A549 (cell line): ENCODE measurements at regions not wholly inside any gene's neighbourhood (a gene's known extent, or its start where the extent isn't known, plus 50 kb on each side); places are given as distances from the start of the nearest gene placed in this dataset.

Experiments used
- ATAC-seq, 2 experiments: fragments of 200-7000 bp in 1 of 2; fragments of >200 bp in 1 of 2; cut with Nextera tagmentation in 1 of 2; cut with Tn5 transposase in 1 of 2; 3 replicates each; pipeline versions ENCODE4 v1.8.0 to v1.9.1; 2018 to 2020; ENCODE audit warnings: mild to moderate bottlenecking in 1 of 2, moderate library complexity in 1 of 2
- CTCF ChIA-PET: fragments of 300-600 bp; sonication (Branson Sonifier 250); formaldehyde crosslinking; extraction: SDS; loops from one replicate; lab custom pipeline; 2021; ENCODE audit warnings: antibody characterized with exemption, inconsistent platforms; lab: Yijun Ruan, JAX
- POLR2A ChIA-PET: fragments of 350-600 bp; formaldehyde crosslinking; extraction: SDS; loops from one replicate; lab custom pipeline; 2021; ENCODE audit warnings: antibody characterized with exemption, inconsistent platforms; lab: Yijun Ruan, JAX
- DNase-seq, 2 experiments: peaks; one replicate each; pipeline versions ENCODE4 v3.0.0 to v3.0.0-alpha.2; 2011 to 2016; ENCODE audit warnings: low read depth in 1 of 2, low spot score in 1 of 2
- FAIRE-seq: peaks from 2 replicates; lab custom pipeline; 2011; peaks lifted over from hg19 to GRCh38; lab: Jason Lieb, UNC
- H3K27ac ChIP-seq, 2 experiments: fragments of >200 bp; sonication (Bioruptor Twin); formaldehyde crosslinking; 3 replicates each; pipeline ENCODE4 v1.5.1; 2016 to 2017
- H3K4me1 ChIP-seq: fragments of >200 bp; sonication (Bioruptor Twin); formaldehyde crosslinking; 3 replicates; pipeline ENCODE4 v1.6.1; 2016
- H3K4me2 ChIP-seq: fragments of >200 bp; sonication (Bioruptor Twin); formaldehyde crosslinking; 3 replicates; pipeline ENCODE4 v1.6.1; 2016
- H3K4me3 ChIP-seq: fragments of >200 bp; sonication (Bioruptor Twin); formaldehyde crosslinking; 3 replicates; pipeline ENCODE4 v1.5.1; 2016
- H3K9me3 ChIP-seq: fragments of >200 bp; sonication (Bioruptor Twin); formaldehyde crosslinking; 3 replicates; pipeline ENCODE4 v1.6.1; 2016
- CBX2 ChIP-seq: fragments of 200-600 bp; sonication (generic); IDR thresholded peaks from 2 replicates; pipeline ENCODE4 v1.6.1; 2016; ENCODE audit warnings: low read depth, mild to moderate bottlenecking, borderline replicate concordance
- E2F6 ChIP-seq: IDR thresholded peaks from 2 replicates; pipeline ENCODE4 v1.6.1; 2012; ENCODE audit warnings: low read depth, borderline replicate concordance
- EHF ChIP-seq: fragments of 250-450 bp; sonication (Bioruptor Pico); IDR thresholded peaks from 2 replicates; pipeline ENCODE4 v1.5.0; 2020; ENCODE audit warnings: mild to moderate bottlenecking
- FOSB ChIP-seq: fragments of 250-450 bp; sonication (Bioruptor Pico); IDR thresholded peaks from 2 replicates; pipeline ENCODE4 v1.5.0; 2020; ENCODE audit warnings: mild to moderate bottlenecking, moderate library complexity
- GATA3 ChIP-seq: IDR thresholded peaks from 2 replicates; pipeline ENCODE4 v1.6.1; 2012; ENCODE audit warnings: borderline replicate concordance
- HDAC2 ChIP-seq: fragments of 200-600 bp; sonication (generic); IDR thresholded peaks from 2 replicates; pipeline ENCODE4 v1.6.1; 2016
- HEYL ChIP-seq: fragments of 250-450 bp; sonication (Bioruptor Pico); IDR thresholded peaks from 2 replicates; pipeline ENCODE4 v1.8.0; 2021; ENCODE audit warnings: mild to moderate bottlenecking, moderate library complexity
- HOXA7 ChIP-seq: fragments of 250-450 bp; sonication (Bioruptor Pico); IDR thresholded peaks from 2 replicates; pipeline ENCODE4 v1.5.0; 2020; ENCODE audit warnings: mild to moderate bottlenecking, moderate library complexity
- JUNB ChIP-seq: fragments of >200 bp; sonication (Bioruptor Twin); formaldehyde crosslinking; IDR thresholded peaks from 2 replicates; pipeline ENCODE4 v1.6.1; 2016
- KDM1A ChIP-seq: fragments of 200-600 bp; sonication (generic); IDR thresholded peaks from 2 replicates; pipeline ENCODE4 v1.6.1; 2016; ENCODE audit warnings: low read depth, mild to moderate bottlenecking
- KDM5A ChIP-seq: fragments of 200-600 bp; sonication (generic); IDR thresholded peaks from 2 replicates; pipeline ENCODE4 v1.6.1; 2016; ENCODE audit warnings: antibody characterized with exemption, mild to moderate bottlenecking
- MAFK ChIP-seq: fragments of 450-650 bp; IDR thresholded peaks from 2 replicates; pipeline ENCODE4 v1.6.1; 2014; ENCODE audit not compliant: partially characterized antibody
- MYC ChIP-seq: IDR thresholded peaks from 2 replicates; pipeline ENCODE4 v1.6.1; 2012; ENCODE audit warnings: mild to moderate bottlenecking, inconsistent platforms, low read length, improper control_type of control experiment, borderline replicate concordance
- NR3C1 ChIP-seq: fragments of >200 bp; sonication (Bioruptor Twin); formaldehyde crosslinking; IDR thresholded peaks from 3 replicates; pipeline ENCODE4 v1.6.1; 2017
- PBX3 ChIP-seq: IDR thresholded peaks from 2 replicates; pipeline ENCODE4 v1.6.1; 2012
- POLR2AphosphoS2 ChIP-seq: conservative IDR thresholded peaks from 2 replicates; pipeline ENCODE4 v1.6.1; 2012; ENCODE audit warnings: low read length, improper control_type of control experiment, inconsistent platforms
- RFX5 ChIP-seq: fragments of 450-650 bp; IDR thresholded peaks from 2 replicates; pipeline ENCODE4 v1.7.1; 2014; ENCODE audit warnings: antibody characterized with exemption, mild to moderate bottlenecking, moderate library complexity
- RNF2 ChIP-seq: fragments of 200-600 bp; sonication (generic); IDR thresholded peaks from 2 replicates; pipeline ENCODE4 v1.6.1; 2016; ENCODE audit warnings: low read depth, mild to moderate bottlenecking, antibody characterized with exemption, moderate library complexity, borderline replicate concordance
- SREBF2 ChIP-seq: fragments of 450-650 bp; IDR thresholded peaks from 2 replicates; pipeline ENCODE4 v1.6.1; 2014; ENCODE audit warnings: mild to moderate bottlenecking, moderate library complexity
- TFCP2L1 ChIP-seq: fragments of 250-450 bp; sonication (Bioruptor Pico); IDR thresholded peaks from 2 replicates; pipeline ENCODE4 v1.5.0; 2021; ENCODE audit warnings: mild to moderate bottlenecking
- ZFP36 ChIP-seq: fragments of 450-650 bp; IDR thresholded peaks from 2 replicates; pipeline ENCODE4 v1.6.1; 2014; ENCODE audit warnings: borderline replicate concordance; ENCODE audit not compliant: partially characterized antibody
- WGBS: methylation state at CpG from one replicate; pipeline ENCODE4 v1.1.6; 2017; ENCODE audit errors: missing lambda C conversion rate; 5-methylcytosine and 5-hydroxymethylcytosine counted together
- TF ChIP-seq, protein P1 (sequence below): fragments of 250-450 bp; sonication (Bioruptor Pico); IDR thresholded peaks from 2 replicates; pipeline ENCODE4 v1.5.0; 2021; ENCODE audit warnings: mild to moderate bottlenecking, moderate library complexity, borderline replicate concordance
- TF ChIP-seq, protein P2 (sequence below): fragments of 450-650 bp; IDR thresholded peaks from 2 replicates; pipeline ENCODE4 v1.6.1; 2014; ENCODE audit warnings: antibody characterized with exemption

GRCh38 chr4:125369098-125369497 is 54.3 kb downstream of the FAT4 start:
- WGBS: 90% methylated on average over 2 of the region's 2 CpGs
- POLR2A ChIA-PET: no interaction called here
- ATAC-seq (no peak), DNase-seq (no peak), FAIRE-seq (no peak)
- CTCF ChIA-PET: no interaction called here
- H3K9me3 ChIP-seq: no peaks in the 10 kb centered on the region
- peak overlapping the region; percentile 43; the same call in 2 of the 3 replicates for H3K4me2 ChIP-seq
- H3K4me3 ChIP-seq: no peak overlapping the region
- 0 out of 3 replicates have a peak, but pooled peaks cover 3% of the 10 kb centered on the region for H3K4me1 ChIP-seq
- H3K27ac ChIP-seq: no peak overlapping the region
- TF ChIP-seq JUNB (no peak), RFX5 (no peak), HOXA7 (no peak), SREBF2 (no peak), PBX3 (no peak), RNF2 (no peak), TFCP2L1 (CRISPR knock-in tag) (no peak), HEYL (CRISPR knock-in tag) (no peak), CBX2 (no peak), KDM5A (no peak), ZFP36 (no peak), FOSB (CRISPR knock-in tag) (no peak), KDM1A (no peak), HDAC2 (no peak), EHF (CRISPR knock-in tag) (no peak), NR3C1 (no peak), GATA3 (no peak)
- TF ChIP-seq, protein P1, sequence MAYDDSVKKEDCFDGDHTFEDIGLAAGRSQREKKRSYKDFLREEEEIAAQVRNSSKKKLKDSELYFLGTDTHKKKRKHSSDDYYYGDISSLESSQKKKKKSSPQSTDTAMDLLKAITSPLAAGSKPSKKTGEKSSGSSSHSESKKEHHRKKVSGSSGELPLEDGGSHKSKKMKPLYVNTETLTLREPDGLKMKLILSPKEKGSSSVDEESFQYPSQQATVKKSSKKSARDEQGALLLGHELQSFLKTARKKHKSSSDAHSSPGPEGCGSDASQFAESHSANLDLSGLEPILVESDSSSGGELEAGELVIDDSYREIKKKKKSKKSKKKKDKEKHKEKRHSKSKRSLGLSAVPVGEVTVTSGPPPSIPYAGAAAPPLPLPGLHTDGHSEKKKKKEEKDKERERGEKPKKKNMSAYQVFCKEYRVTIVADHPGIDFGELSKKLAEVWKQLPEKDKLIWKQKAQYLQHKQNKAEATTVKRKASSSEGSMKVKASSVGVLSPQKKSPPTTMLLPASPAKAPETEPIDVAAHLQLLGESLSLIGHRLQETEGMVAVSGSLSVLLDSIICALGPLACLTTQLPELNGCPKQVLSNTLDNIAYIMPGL (CRISPR knock-in tag): no peak

DNA sequence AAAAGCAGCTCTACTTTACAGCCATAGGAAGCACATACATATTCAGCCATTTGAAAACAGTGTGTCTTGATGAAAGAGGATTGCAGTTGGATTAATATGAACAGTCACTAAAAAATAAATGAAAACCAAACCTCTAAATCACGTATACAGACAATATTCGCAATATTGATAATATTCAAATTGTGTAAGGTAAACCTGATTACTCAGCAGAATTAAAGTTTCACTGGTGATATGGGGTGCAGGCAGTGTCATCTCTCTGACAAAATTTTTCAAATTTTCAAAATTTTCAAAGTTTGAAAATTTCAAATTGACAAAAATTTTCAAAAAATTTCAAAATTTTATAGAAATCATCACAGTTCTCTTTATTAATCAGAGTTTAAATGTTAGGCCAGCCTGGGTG is 55.7 kb downstream of the FAT4 start:
- 0 out of 3 replicates have a peak, but pooled peaks cover 3% of the 10 kb centered on the region for H3K4me1 ChIP-seq
- 97% methylated on average over 2 of the region's 2 CpGs for WGBS
- POLR2A ChIA-PET: no interaction called here
- H3K4me2 ChIP-seq: no peak overlapping the region
- CTCF ChIA-PET: interaction anchor here (0.7 kb wide), 1 partner anchor 16 kb away, joined by 4 read pairs; no protein-coding TSS in a partner anchor
- no peaks in the 10 kb centered on the region for H3K9me3 ChIP-seq
- H3K27ac ChIP-seq: no peak overlapping the region
- no peak for ATAC-seq
- TF ChIP-seq, protein P1 (CRISPR knock-in tag): no peak
- TF ChIP-seq ZFP36: no peak
- TF ChIP-seq MAFK: peak; percentile 68
- TF ChIP-seq HOXA7: no peak
- no peak for TF ChIP-seq POLR2AphosphoS2
- no peak for TF ChIP-seq MYC
- no peak for FAIRE-seq
- DNase-seq: no peak
- H3K4me3 ChIP-seq: no peak overlapping the region

GRCh38 chr4:125382995-125383394 is 68.2 kb downstream of the FAT4 start:
- H3K4me2 ChIP-seq: no peak overlapping the region
- no peaks in the 10 kb centered on the region for H3K9me3 ChIP-seq
- 21% methylated on average over 1 of the region's 1 CpG for WGBS
- POLR2A ChIA-PET: no interaction called here
- no peaks in the 10 kb centered on the region for H3K4me1 ChIP-seq
- no peak for TF ChIP-seq E2F6
- TF ChIP-seq, protein P2, sequence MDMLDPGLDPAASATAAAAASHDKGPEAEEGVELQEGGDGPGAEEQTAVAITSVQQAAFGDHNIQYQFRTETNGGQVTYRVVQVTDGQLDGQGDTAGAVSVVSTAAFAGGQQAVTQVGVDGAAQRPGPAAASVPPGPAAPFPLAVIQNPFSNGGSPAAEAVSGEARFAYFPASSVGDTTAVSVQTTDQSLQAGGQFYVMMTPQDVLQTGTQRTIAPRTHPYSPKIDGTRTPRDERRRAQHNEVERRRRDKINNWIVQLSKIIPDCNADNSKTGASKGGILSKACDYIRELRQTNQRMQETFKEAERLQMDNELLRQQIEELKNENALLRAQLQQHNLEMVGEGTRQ: no peak
- TF ChIP-seq, all 56 proteins: peak for 0
- H3K27ac ChIP-seq: no peak overlapping the region
- ATAC-seq: no peak
- no peak for FAIRE-seq
- DNase-seq: no peak
- CTCF ChIA-PET: interaction anchor here (0.9 kb wide), 1 partner anchor 9 kb away, joined by 3 read pairs; no protein-coding TSS in a partner anchor
- no peak overlapping the region for H3K4me3 ChIP-seq
